Sciatic nerve (tissue), 2 donors: ENCODE measurements at regions not wholly inside any gene's neighbourhood (a gene's known extent, or its start where the extent isn't known, plus 50 kb on each side); places are given as distances from the start of the nearest gene placed in this dataset.
A peak's percentile ranks its signal among the peaks of the same experiment; 100 is the strongest.

Source experiments
- ATAC-seq: fragments of 200-7000 bp; cut with Tn5 transposase; one replicate; pipeline ENCODE4 v1.9.1; 2020; ENCODE audit warnings: mild to moderate bottlenecking, moderate library complexity
- DNase-seq: peaks from one replicate; pipeline ENCODE4 v3.0.0-alpha.2; 2020; ENCODE audit warnings: low spot score
- intact Hi-C: fragments of 100-400 bp; cut with DNase I; formaldehyde crosslinking; loops from one replicate; pipeline ENCODE4 v1.14.2; 2022
- donor health status: DM: no; HTN: no; CAD: no.
- donor health status: DM: no; HTN: no; CAD: no.

GRCh38 chr18:45439851-45440645 is 175.2 kb upstream of the SLC14A2 start:
- DNase-seq (no peak), ATAC-seq (no peak)
- intact Hi-C loops, result no loop called here

- ATAC-seq (peak; percentile 18), DNase-seq (no peak)
- intact Hi-C loops, result no loop called here
Observed at GRCh38 chr18:45441110-45441847, 174.0 kb upstream of the SLC14A2 start.

GRCh38 chr18:45444040-45444439 is 171.2 kb upstream of the SLC14A2 start:
- DNase-seq, result no peak
- intact Hi-C loops, result no loop called here
- no peak for ATAC-seq

- no peak for DNase-seq
- intact Hi-C loops, result no loop called here
- ATAC-seq, result no peak
Observed at GRCh38 chr18:45447355-45448265, 167.7 kb upstream of the SLC14A2 start.

- intact Hi-C loops, result no loop called here
- ATAC-seq (no peak), DNase-seq (no peak)
Observed at GRCh38 chr18:45448871-45449270, 166.4 kb upstream of the SLC14A2 start.

- DNase-seq (peak; percentile 75), ATAC-seq (peak; percentile 94)
- intact Hi-C loops, result no loop called here
Observed at GRCh38 chr18:45449418-45450227, 165.7 kb upstream of the SLC14A2 start.

GRCh38 chr18:45456090-45457021 is 158.9 kb upstream of the SLC14A2 start:
- DNase-seq, result no peak
- intact Hi-C loops, result no loop called here
- ATAC-seq, result peak; percentile 87

- ATAC-seq, result no peak
- intact Hi-C loops, result no loop called here
- DNase-seq, result no peak
Observed at GRCh38 chr18:45458033-45458432, 157.2 kb upstream of the SLC14A2 start.

GRCh38 chr18:45462179-45462578 is 153.1 kb upstream of the SLC14A2 start:
- intact Hi-C loops, result no loop called here
- DNase-seq, result no peak
- no peak for ATAC-seq

- intact Hi-C loops, result no loop called here
- DNase-seq (no peak), ATAC-seq (no peak)
Observed at GRCh38 chr18:45463451-45463850, 151.8 kb upstream of the SLC14A2 start.

GRCh38 chr18:45464619-45465018 is 150.7 kb upstream of the SLC14A2 start:
- no peak for DNase-seq

GRCh38 chr18:45467293-45467692 is 148.0 kb upstream of the SLC14A2 start:
- intact Hi-C loops, result no loop called here
- ATAC-seq, result no peak
- no peak for DNase-seq

More at GRCh38 chr18:45464619-45465018, 150.7 kb upstream of the SLC14A2 start:
- no peak for ATAC-seq
- intact Hi-C loops, result no loop called here

GRCh38 chr18:45467945-45468344 is 147.3 kb upstream of the SLC14A2 start:
- intact Hi-C loops, result no loop called here
- no peak for ATAC-seq
- DNase-seq, result no peak

- DNase-seq, result no peak
- no peak for ATAC-seq
- intact Hi-C loops, result no loop called here
Observed at GRCh38 chr18:45478889-45479288, 136.4 kb upstream of the SLC14A2 start.

- DNase-seq, result no peak
- no peak for ATAC-seq
- intact Hi-C loops, result no loop called here
Observed at GRCh38 chr18:45480219-45481015, 134.9 kb upstream of the SLC14A2 start.

- ATAC-seq (no peak), DNase-seq (no peak)
- intact Hi-C loops, result no loop called here
Observed at GRCh38 chr18:45481821-45482220, 133.5 kb upstream of the SLC14A2 start.

GRCh38 chr18:45482286-45482685 is 133.0 kb upstream of the SLC14A2 start:
- ATAC-seq (peak; percentile 36), DNase-seq (no peak)
- intact Hi-C loops, result no loop called here
